ENCODE measurements at regions not wholly inside any gene's neighbourhood (a gene's known extent, or its start where the extent isn't known, plus 50 kb on each side); places are given as distances from the start of the nearest gene placed in this dataset.
A peak's percentile ranks its signal among the peaks of the same experiment; 100 is the strongest.

- Mint-ChIP-seq H3K36me3 (peaks cover 28% of the 10 kb centered on the region), H3K4me3 (peak overlapping the region; percentile 16; the same call in 1 of the 2 replicates), H3K27ac (peak overlapping the region; percentile 99), H3K9me3 (peaks cover 24% of the 10 kb centered on the region), H3K27me3 (ENCODE audit: low read depth) (peaks cover 7% of the 10 kb centered on the region), H3K4me1 (peaks cover 61% of the 10 kb centered on the region)
- ATAC-seq (peak; percentile 86), DNase-seq (ENCODE audit: low spot score) (peak; percentile 32)
- ChIA-PET CTCF (interaction anchor here (0.9 to 1.2 kb wide), 4 partner anchors 38 to 266 kb away, joined by 3 to 6 read pairs (median 3); partner anchors contain the start of gene CREB3L2), POLR2A (interaction anchor here (0.9 to 1.3 kb wide), 3 partner anchors 167 to 290 kb away, joined by 3 to 7 read pairs (median 5); partner anchors contain the start of genes CREB3L2 and TRIM24)
- TF ChIP-seq GRHL2 (CRISPR knock-in tag; IDR thresholded peaks at IDR 0.05; ENCODE audit: insufficient replicate concordance, severe bottlenecking) (no peak), ZNF423 (CRISPR knock-in tag; IDR thresholded peaks at IDR 0.05) (no peak), ZNF281 (CRISPR knock-in tag; IDR thresholded peaks at IDR 0.05) (no peak), ESRRA (CRISPR knock-in tag; IDR thresholded peaks at IDR 0.05; ENCODE audit: borderline replicate concordance) (no peak), NR2C2 (CRISPR knock-in tag; IDR thresholded peaks at IDR 0.05) (no peak), ZNF121 (CRISPR knock-in tag; IDR thresholded peaks at IDR 0.05) (no peak), FOXP1 (CRISPR knock-in tag; IDR thresholded peaks at IDR 0.05; ENCODE audit: borderline replicate concordance) (no peak), JUN (CRISPR knock-in tag; IDR thresholded peaks at IDR 0.05) (no peak), PRDM15 (CRISPR knock-in tag; IDR thresholded peaks at IDR 0.05) (no peak), HMGA2 (CRISPR knock-in tag; IDR thresholded peaks at IDR 0.05) (peak; percentile 13; the same call in 1 of the 2 replicates), TEAD1 (CRISPR knock-in tag; IDR thresholded peaks at IDR 0.05) (peak; percentile 75; the same call in 1 of the 2 replicates), MXD4 (CRISPR knock-in tag; IDR thresholded peaks at IDR 0.05; ENCODE audit: borderline replicate concordance) (no peak), FOXK1 (CRISPR knock-in tag; IDR thresholded peaks at IDR 0.05) (0 out of 2 replicates have a peak, but pooled peaks have one; percentile 35), KAT7 (CRISPR knock-in tag; IDR thresholded peaks at IDR 0.05; ENCODE audit: borderline replicate concordance) (no peak), CBFB (CRISPR knock-in tag; IDR thresholded peaks at IDR 0.05; ENCODE audit: low read depth) (no peak), JAZF1 (CRISPR knock-in tag; IDR thresholded peaks at IDR 0.05) (no peak), ZNF219 (CRISPR knock-in tag; IDR thresholded peaks at IDR 0.05; ENCODE audit: borderline replicate concordance) (no peak), SP1 (CRISPR knock-in tag; conservative IDR thresholded peaks at IDR 0.05) (peak; percentile 33; the same call in 1 of the 2 replicates), IRF2 (CRISPR knock-in tag; IDR thresholded peaks at IDR 0.05; ENCODE audit: borderline replicate concordance, low read depth) (no peak), EMX1 (CRISPR knock-in tag; IDR thresholded peaks at IDR 0.05) (no peak), NFYB (CRISPR knock-in tag; conservative IDR thresholded peaks at IDR 0.05; ENCODE audit: low read depth) (no peak), ATF3 (CRISPR knock-in tag; conservative IDR thresholded peaks at IDR 0.05) (no peak), RORB (CRISPR knock-in tag; IDR thresholded peaks at IDR 0.05) (no peak), STAT6 (CRISPR knock-in tag; conservative IDR thresholded peaks at IDR 0.05; ENCODE audit: low read depth) (no peak), ZNF232 (CRISPR knock-in tag; IDR thresholded peaks at IDR 0.05) (no peak), AR (CRISPR knock-in tag; IDR thresholded peaks at IDR 0.05) (no peak)
Measured at GRCh38 chr7:138169441-138169851, 93.2 kb downstream of the AKR1D1 start.
